SK-N-SH (cell line): ENCODE measurements at regions not wholly inside any gene's neighbourhood (a gene's known extent, or its start where the extent isn't known, plus 50 kb on each side); places are given as distances from the start of the nearest gene placed in this dataset.

Experiments
- CTCF ChIP-seq: fragments of 200-600 bp; sonication (generic); IDR thresholded peaks from 2 replicates; pipeline ENCODE4 v1.6.1; 2017; ENCODE audit warnings: antibody characterized with exemption, mild to moderate bottlenecking, moderate library complexity
- EP300 ChIP-seq, 2 experiments: IDR thresholded peaks; 2 replicates each; pipeline versions ENCODE4 v1.4.0 to v1.6.1; 2012; ENCODE audit warnings: borderline replicate concordance in 1 of 2, low read depth in 1 of 2, low read length in 1 of 2
- EZH2phosphoT487 ChIP-seq: fragments of 200-600 bp; sonication (generic); IDR thresholded peaks from 2 replicates; pipeline ENCODE4 v1.6.1; 2017; ENCODE audit warnings: low read depth, mixed run types, mild to moderate bottlenecking, antibody characterized with exemption, moderate library complexity, borderline replicate concordance
- JUND ChIP-seq: IDR thresholded peaks from 2 replicates; pipeline ENCODE4 v1.4.0; 2012
- MEF2A ChIP-seq: IDR thresholded peaks from 2 replicates; pipeline ENCODE4 v1.4.0; 2012; ENCODE audit warnings: low read depth, borderline replicate concordance
- POLR2AphosphoS5 ChIP-seq: IDR thresholded peaks from 2 replicates; pipeline ENCODE4 v1.6.1; 2012; ENCODE audit warnings: low read depth, low read length
- RAD21 ChIP-seq: IDR thresholded peaks from 2 replicates; pipeline ENCODE4 v1.6.1; 2012; ENCODE audit warnings: mild to moderate bottlenecking, low read length
- REST ChIP-seq: IDR thresholded peaks from 2 replicates; pipeline ENCODE4 v1.6.1; 2012; ENCODE audit warnings: mild to moderate bottlenecking, low read depth, low read length, moderate library complexity
- RFX5 ChIP-seq: IDR thresholded peaks from 2 replicates; pipeline ENCODE4 v1.6.1; 2012; ENCODE audit warnings: mild to moderate bottlenecking, improper control_type of control experiment, low read length
- RXRA ChIP-seq: IDR thresholded peaks from 2 replicates; pipeline ENCODE4 v1.4.0; 2012; ENCODE audit warnings: low read depth, mild to moderate bottlenecking, borderline replicate concordance
- YY1 ChIP-seq: IDR thresholded peaks from 2 replicates; pipeline ENCODE4 v1.4.0; 2012; ENCODE audit warnings: low read depth, mild to moderate bottlenecking
- ZBTB33 ChIP-seq: IDR thresholded peaks from 2 replicates; pipeline ENCODE4 v1.4.0; 2012; ENCODE audit warnings: low read depth, borderline replicate concordance

DNA sequence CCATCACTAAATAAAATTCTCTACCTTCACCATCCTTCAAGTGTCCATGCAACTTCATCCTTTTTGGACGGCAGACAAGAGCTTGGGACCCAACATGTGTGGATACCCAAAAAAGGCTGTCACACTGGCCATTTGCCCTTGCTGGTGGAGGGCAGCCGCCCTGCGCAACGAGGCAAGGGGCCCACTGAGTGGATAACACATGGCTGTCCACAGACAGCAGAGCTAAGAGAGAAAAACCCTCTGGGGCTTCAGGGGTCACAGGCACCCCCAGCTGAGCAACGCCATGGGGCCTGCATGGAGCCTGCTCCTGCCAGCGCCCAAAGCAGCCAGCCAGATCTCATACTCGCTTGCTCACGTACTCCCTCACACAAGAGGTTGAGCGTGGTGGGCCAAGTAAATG is 205.9 kb upstream of the NREP start:
- TF ChIP-seq CTCF (no peak), YY1 (no peak), POLR2AphosphoS5 (no peak), REST (no peak), EP300 (IDR thresholded peaks at IDR 0.05; ENCODE audit: borderline replicate concordance in 1 of 2, low read depth in 1 of 2, low read length in 1 of 2) (no peak), ZBTB33 (no peak), RAD21 (no peak), RFX5 (no peak), JUND (no peak), RXRA (no peak), EZH2phosphoT487 (no peak), MEF2A (no peak)
